Activated CD8-positive, alpha-beta memory T cell treated with anti-CD3 and anti-CD28 coated beads, Interleukin-2, amount 10 ng/mL, durations not matched to agents 7 days and 5 days (primary cell): ENCODE measurements at regions not wholly inside any gene's neighbourhood (a gene's known extent, or its start where the extent isn't known, plus 50 kb on each side); places are given as distances from the start of the nearest gene placed in this dataset.

Source experiments
- ATAC-seq: fragments of 150-1000 bp; cut with Tn5 transposase; one replicate; pipeline ENCODE4 v1.10.0; 2021; ENCODE audit warnings: moderate library complexity
- CTCF ChIA-PET: fragments of 350-600 bp; sonication (Branson Sonifier 250); formaldehyde crosslinking; loops from one replicate; lab custom pipeline; 2021; ENCODE audit warnings: antibody characterized with exemption; lab: Charles Lee
- DNase-seq: peaks from one replicate; pipeline ENCODE4 v3.0.0-alpha.2; 2020
- H3K27ac Mint-ChIP-seq: one replicate; pipeline ENCODE4 v1.8.0; 2021; ENCODE audit warnings: mild to moderate bottlenecking, mixed read lengths
- H3K27me3 Mint-ChIP-seq: one replicate; pipeline ENCODE4 v1.8.0; 2021; ENCODE audit warnings: mixed read lengths
- H3K36me3 Mint-ChIP-seq: one replicate; pipeline ENCODE4 v1.8.0; 2021; ENCODE audit warnings: mild to moderate bottlenecking, mixed read lengths
- H3K4me1 Mint-ChIP-seq: one replicate; pipeline ENCODE4 v1.8.0; 2021; ENCODE audit warnings: mixed read lengths
- H3K4me3 Mint-ChIP-seq: one replicate; pipeline ENCODE4 v1.8.0; 2021; ENCODE audit warnings: mild to moderate bottlenecking, moderate library complexity, mixed read lengths
- H3K9me3 Mint-ChIP-seq: one replicate; pipeline ENCODE4 v1.8.0; 2022; ENCODE audit warnings: low read depth, mixed read lengths

- H3K36me3 Mint-ChIP-seq: no peaks in the 10 kb centered on the region
- no peaks in the 10 kb centered on the region for H3K27me3 Mint-ChIP-seq
- H3K4me1 Mint-ChIP-seq: no peaks in the 10 kb centered on the region
- DNase-seq (no peak), ATAC-seq (no peak)
- CTCF ChIA-PET: no interaction called here
- no peak overlapping the region for H3K27ac Mint-ChIP-seq
- H3K4me3 Mint-ChIP-seq: no peak overlapping the region
- no peaks in the 10 kb centered on the region for H3K9me3 Mint-ChIP-seq
Measured at GRCh38 chr14:76584271-76584702, 177.0 kb upstream of the VASH1 start.

DNA sequence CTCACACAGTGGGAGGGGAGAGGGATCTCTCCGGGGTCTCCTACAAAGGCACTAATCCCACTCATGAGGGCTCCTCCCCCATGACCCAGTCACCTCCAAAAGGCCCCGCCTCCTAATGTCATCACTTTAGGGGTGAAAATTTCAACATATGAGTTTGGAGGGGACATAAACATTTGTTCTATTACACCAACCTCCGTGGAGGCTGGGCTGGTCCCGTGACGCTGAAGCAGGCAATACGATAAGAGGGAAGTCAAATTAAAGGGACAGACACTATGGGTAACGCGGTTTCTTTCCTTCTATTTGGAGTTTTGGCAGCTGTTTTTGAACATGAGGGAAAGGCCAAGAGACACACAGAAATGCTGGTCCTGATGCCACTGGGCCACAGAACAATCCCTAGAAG lies 175.7 kb upstream of the VASH1 start:
- Mint-ChIP-seq H3K9me3 (no peaks in the 10 kb centered on the region), H3K27me3 (no peaks in the 10 kb centered on the region), H3K4me1 (no peaks in the 10 kb centered on the region), H3K27ac (no peak overlapping the region), H3K4me3 (no peak overlapping the region), H3K36me3 (no peaks in the 10 kb centered on the region)
- no peak for ATAC-seq
- CTCF ChIA-PET: no interaction called here
- DNase-seq: no peak

DNA sequence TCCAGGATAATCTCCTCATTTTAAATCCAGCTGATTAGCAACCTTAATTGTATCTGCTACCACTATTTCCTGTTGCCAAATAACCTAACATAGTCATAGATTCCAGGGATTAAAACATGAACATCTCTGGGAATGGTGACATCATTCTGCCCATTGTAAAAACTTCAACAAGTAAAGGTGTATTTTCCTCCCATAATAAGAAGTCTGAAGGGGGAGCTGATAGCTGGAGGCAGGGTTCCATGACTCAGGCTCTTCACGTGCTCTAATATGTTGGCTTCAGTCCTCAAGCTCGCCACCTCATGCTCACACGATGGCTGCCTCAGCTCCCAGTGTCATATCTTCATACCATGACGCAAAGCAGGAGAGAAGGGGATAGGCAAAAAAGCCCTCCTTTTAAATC lies 172.0 kb upstream of the VASH1 start:
- no peak for DNase-seq
- peaks cover 2% of the 10 kb centered on the region for H3K27me3 Mint-ChIP-seq
- H3K9me3 Mint-ChIP-seq: no peaks in the 10 kb centered on the region
- no peaks in the 10 kb centered on the region for H3K4me1 Mint-ChIP-seq
- CTCF ChIA-PET: no interaction called here
- no peak overlapping the region for H3K4me3 Mint-ChIP-seq
- no peak overlapping the region for H3K27ac Mint-ChIP-seq
- no peaks in the 10 kb centered on the region for H3K36me3 Mint-ChIP-seq
- ATAC-seq: no peak

DNA sequence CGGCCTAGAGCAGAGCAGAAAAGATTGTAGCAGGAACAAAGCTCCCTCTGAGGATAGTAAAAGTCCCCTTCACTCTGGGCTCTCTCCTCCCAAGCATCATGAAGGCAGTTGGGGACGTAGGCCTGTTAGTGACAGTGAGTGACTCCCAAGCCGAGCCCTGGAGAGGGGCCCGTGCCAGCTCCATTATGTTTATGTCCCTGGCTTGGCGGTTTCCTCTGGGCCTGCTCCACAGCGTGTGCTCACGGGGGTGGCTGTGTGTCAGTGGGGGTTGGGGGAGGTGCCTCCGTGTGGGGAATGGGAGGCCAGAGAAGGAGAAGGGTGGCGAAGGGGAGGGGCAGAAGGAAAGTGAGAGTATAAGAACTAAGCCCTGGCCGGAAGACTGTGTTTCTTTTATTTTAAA lies 170.0 kb upstream of the VASH1 start:
- Mint-ChIP-seq H3K36me3 (no peaks in the 10 kb centered on the region), H3K4me1 (no peaks in the 10 kb centered on the region), H3K4me3 (no peak overlapping the region), H3K27me3 (peaks cover 7% of the 10 kb centered on the region), H3K27ac (no peak overlapping the region), H3K9me3 (no peaks in the 10 kb centered on the region)
- DNase-seq (no peak), ATAC-seq (no peak)
- CTCF ChIA-PET: no interaction called here

GRCh38 chr14:76595266-76595665 lies 166.0 kb upstream of the VASH1 start:
- DNase-seq (no peak), ATAC-seq (no peak)
- Mint-ChIP-seq H3K36me3 (no peaks in the 10 kb centered on the region), H3K27ac (no peak overlapping the region), H3K4me3 (no peak overlapping the region), H3K27me3 (peaks cover 11% of the 10 kb centered on the region), H3K9me3 (no peaks in the 10 kb centered on the region), H3K4me1 (no peaks in the 10 kb centered on the region)
- CTCF ChIA-PET: no interaction called here

- CTCF ChIA-PET: no interaction called here
- Mint-ChIP-seq H3K4me1 (no peaks in the 10 kb centered on the region), H3K27me3 (peaks cover 11% of the 10 kb centered on the region), H3K36me3 (no peaks in the 10 kb centered on the region), H3K27ac (no peak overlapping the region), H3K4me3 (no peak overlapping the region), H3K9me3 (peaks cover 1% of the 10 kb centered on the region)
- DNase-seq (no peak), ATAC-seq (no peak)
Measured at GRCh38 chr14:76597387-76597786, 163.9 kb upstream of the VASH1 start.

GRCh38 chr14:76599141-76599540 lies 162.1 kb upstream of the VASH1 start:
- CTCF ChIA-PET: no interaction called here
- ATAC-seq: no peak

DNA sequence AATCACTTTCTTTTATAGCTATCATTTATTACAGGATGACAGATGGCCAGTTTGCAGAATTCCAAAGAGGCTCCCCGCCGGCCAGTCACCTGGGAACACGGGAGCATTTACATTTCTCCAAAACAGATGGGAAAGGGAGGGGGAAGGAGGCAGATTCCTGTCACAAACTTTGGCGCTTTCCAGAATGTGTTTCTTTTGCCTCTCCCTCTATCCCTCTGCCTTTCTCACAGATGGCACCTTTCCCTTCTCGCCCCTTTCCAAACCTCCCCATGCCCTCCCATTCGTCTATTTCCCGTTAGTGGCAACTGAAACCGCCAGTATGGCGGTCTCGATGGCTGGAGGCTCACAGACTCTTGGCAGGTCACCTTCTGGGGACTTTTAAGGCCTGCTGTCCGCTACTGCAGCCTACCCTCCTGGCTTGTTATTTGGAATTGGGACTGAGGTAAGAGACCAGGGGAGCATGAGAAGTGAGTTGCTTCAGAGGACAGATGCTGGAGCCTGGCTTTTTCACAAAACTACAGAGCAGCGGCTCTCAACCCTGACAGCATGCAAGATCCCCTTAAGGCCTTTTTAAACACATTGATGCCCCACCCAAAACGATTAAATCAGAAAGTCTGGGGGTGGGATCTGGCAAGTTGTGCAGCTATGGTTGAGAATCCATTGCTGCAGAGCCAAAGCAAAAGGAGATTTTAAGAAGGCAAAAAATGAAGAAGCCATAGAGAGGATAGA lies 161.5 kb upstream of the VASH1 start:
- Mint-ChIP-seq H3K4me3 (no peak overlapping the region), H3K27me3 (peaks cover 9% of the 10 kb centered on the region), H3K4me1 (no peaks in the 10 kb centered on the region), H3K9me3 (peaks cover 1% of the 10 kb centered on the region), H3K27ac (no peak overlapping the region), H3K36me3 (no peaks in the 10 kb centered on the region)
- ATAC-seq (no peak), DNase-seq (no peak)
- CTCF ChIA-PET: no interaction called here

More at GRCh38 chr14:76599141-76599540, 162.1 kb upstream of the VASH1 start:
- Mint-ChIP-seq H3K4me1 (no peaks in the 10 kb centered on the region), H3K27me3 (peaks cover 9% of the 10 kb centered on the region), H3K36me3 (no peaks in the 10 kb centered on the region), H3K27ac (no peak overlapping the region), H3K4me3 (no peak overlapping the region), H3K9me3 (peaks cover 1% of the 10 kb centered on the region)
- no peak for DNase-seq

GRCh38 chr14:76603713-76604112 lies 157.6 kb upstream of the VASH1 start:
- H3K4me3 Mint-ChIP-seq: no peak overlapping the region
- peaks cover 1% of the 10 kb centered on the region for H3K9me3 Mint-ChIP-seq
- CTCF ChIA-PET: no interaction called here
- no peaks in the 10 kb centered on the region for H3K36me3 Mint-ChIP-seq
- peaks cover 7% of the 10 kb centered on the region for H3K27me3 Mint-ChIP-seq
- DNase-seq (no peak), ATAC-seq (no peak)
- no peaks in the 10 kb centered on the region for H3K4me1 Mint-ChIP-seq
- no peak overlapping the region for H3K27ac Mint-ChIP-seq

DNA sequence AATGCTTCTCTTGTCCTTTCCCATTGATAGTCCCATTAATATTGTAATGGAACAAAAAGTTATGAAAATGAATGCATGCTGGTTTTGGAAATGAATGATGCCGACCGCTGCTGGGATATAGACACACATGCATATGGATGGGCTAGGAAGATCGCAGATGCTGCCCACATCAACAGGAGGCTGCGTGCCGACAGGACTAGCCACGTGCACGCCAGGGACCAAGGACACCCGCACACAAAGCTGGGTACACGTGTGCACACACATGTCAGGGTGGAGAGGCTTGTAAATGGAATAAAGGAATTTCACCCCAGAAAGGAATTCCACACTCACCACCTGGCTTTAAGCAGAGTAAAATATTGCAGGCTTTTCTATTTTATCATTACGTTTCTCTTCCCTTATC lies 153.8 kb upstream of the VASH1 start:
- no peaks in the 10 kb centered on the region for H3K4me1 Mint-ChIP-seq
- ATAC-seq (no peak), DNase-seq (no peak)
- no peak overlapping the region for H3K4me3 Mint-ChIP-seq
- CTCF ChIA-PET: no interaction called here
- H3K27me3 Mint-ChIP-seq: peaks cover 8% of the 10 kb centered on the region
- H3K27ac Mint-ChIP-seq: no peak overlapping the region
- no peaks in the 10 kb centered on the region for H3K9me3 Mint-ChIP-seq
- no peaks in the 10 kb centered on the region for H3K36me3 Mint-ChIP-seq

DNA sequence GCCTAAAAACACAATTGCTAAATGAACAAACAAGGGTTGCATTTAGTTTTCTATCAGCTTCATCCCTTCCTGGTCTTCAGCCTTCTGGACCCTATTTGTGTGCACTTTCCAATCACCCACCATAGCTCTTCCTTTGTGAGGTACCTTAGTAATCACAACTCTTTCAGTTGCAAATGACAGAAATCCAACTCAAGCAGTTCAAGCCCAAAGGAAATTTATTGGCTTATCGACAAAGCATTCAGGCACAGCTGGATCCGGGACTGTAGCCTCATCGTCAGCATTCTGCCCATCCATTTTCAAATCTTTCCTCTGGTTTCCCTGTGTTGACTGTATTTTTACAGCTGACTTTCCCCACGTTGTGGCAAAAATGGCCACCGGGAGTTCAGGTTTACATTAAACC lies 148.6 kb upstream of the VASH1 start:
- CTCF ChIA-PET: no interaction called here
- Mint-ChIP-seq H3K27me3 (peaks cover 9% of the 10 kb centered on the region), H3K27ac (no peak overlapping the region), H3K4me3 (no peak overlapping the region), H3K36me3 (no peaks in the 10 kb centered on the region), H3K9me3 (peaks cover 5% of the 10 kb centered on the region), H3K4me1 (no peaks in the 10 kb centered on the region)
- DNase-seq (no peak), ATAC-seq (no peak)

DNA sequence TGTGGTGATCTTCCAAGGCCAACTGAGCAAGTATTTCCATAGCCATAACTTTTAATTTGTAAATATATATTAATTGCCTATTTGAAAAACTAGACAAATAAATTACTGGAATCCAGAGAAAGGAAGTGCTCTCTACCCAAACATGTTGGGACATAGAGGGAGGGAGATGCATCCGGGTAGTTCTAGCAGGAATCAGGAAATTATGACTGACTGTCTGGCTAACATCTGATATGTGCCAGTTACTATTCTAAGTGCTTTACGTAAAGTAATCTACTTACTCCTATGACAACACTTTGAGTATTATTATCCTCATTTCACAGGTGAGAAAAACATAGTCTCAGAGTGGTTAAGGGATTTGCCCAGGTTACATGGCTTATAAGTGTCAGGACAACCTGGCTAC lies 147.7 kb upstream of the VASH1 start:
- no peak overlapping the region for H3K4me3 Mint-ChIP-seq
- DNase-seq (no peak), ATAC-seq (no peak)
- H3K27me3 Mint-ChIP-seq: peaks cover 9% of the 10 kb centered on the region
- H3K27ac Mint-ChIP-seq: no peak overlapping the region
- H3K9me3 Mint-ChIP-seq: peaks cover 5% of the 10 kb centered on the region
- H3K4me1 Mint-ChIP-seq: no peaks in the 10 kb centered on the region
- H3K36me3 Mint-ChIP-seq: no peaks in the 10 kb centered on the region
- CTCF ChIA-PET: no interaction called here

- peaks cover 5% of the 10 kb centered on the region for H3K9me3 Mint-ChIP-seq
- no peaks in the 10 kb centered on the region for H3K36me3 Mint-ChIP-seq
- no peak overlapping the region for H3K4me3 Mint-ChIP-seq
- ATAC-seq (no peak), DNase-seq (no peak)
- H3K27me3 Mint-ChIP-seq: peaks cover 9% of the 10 kb centered on the region
- CTCF ChIA-PET: no interaction called here
- H3K4me1 Mint-ChIP-seq: no peaks in the 10 kb centered on the region
- H3K27ac Mint-ChIP-seq: no peak overlapping the region
Measured at GRCh38 chr14:76615331-76615730, 145.9 kb upstream of the VASH1 start.

DNA sequence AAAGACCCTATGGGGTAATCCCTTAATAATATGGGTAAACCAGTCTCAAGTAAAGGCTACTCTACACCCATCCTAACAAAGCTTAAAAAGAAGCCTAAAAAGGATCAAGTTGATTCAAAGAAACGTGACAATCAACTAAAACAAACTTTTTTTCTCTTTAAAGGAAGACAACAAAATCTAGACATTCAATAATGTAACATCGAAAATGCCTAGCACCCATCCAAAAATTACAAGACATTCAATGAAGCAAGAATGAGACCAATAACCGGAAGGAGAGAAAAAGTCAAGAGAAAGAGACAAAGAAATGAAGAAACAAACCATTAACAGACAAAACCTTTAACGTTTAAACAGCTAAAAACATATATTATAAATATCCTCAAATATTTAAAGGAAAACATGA lies 143.8 kb upstream of the VASH1 start:
- ATAC-seq: no peak
- Mint-ChIP-seq H3K36me3 (no peaks in the 10 kb centered on the region), H3K27me3 (peaks cover 7% of the 10 kb centered on the region), H3K9me3 (peaks cover 5% of the 10 kb centered on the region), H3K4me1 (no peaks in the 10 kb centered on the region), H3K4me3 (no peak overlapping the region), H3K27ac (no peak overlapping the region)
- no peak for DNase-seq
- CTCF ChIA-PET: no interaction called here

DNA sequence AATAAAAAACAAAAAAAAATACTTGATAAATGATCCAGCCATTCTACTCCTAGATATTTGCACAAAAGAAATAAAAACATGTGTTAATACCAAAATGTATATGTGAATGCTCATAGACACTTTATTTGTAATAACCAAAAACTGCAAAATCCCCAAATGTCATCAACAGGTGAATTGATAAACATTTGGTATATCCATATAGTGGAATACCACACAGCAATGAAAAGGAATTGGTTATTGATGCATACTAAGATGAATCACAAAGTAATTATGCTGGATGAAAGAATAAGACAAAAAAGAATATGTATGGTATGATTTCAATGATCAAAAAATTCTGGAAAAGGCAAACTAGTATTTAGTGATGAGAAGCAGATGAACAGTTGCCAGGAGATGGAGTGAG lies 124.7 kb upstream of the VASH1 start:
- ATAC-seq (no peak), DNase-seq (no peak)
- no peak overlapping the region for H3K4me3 Mint-ChIP-seq
- H3K36me3 Mint-ChIP-seq: no peaks in the 10 kb centered on the region
- no peak overlapping the region for H3K27ac Mint-ChIP-seq
- peaks cover 5% of the 10 kb centered on the region for H3K27me3 Mint-ChIP-seq
- no peaks in the 10 kb centered on the region for H3K4me1 Mint-ChIP-seq
- CTCF ChIA-PET: no interaction called here
- H3K9me3 Mint-ChIP-seq: no peaks in the 10 kb centered on the region
